ENCODE measurements at regions not wholly inside any gene's neighbourhood (a gene's known extent, or its start where the extent isn't known, plus 50 kb on each side); places are given as distances from the start of the nearest gene placed in this dataset.
A peak's percentile ranks its signal among the peaks of the same experiment; 100 is the strongest.

- TF ChIP-seq ZNF274 (IDR thresholded peaks at IDR 0.05; ENCODE audit: low read length) (no peak), ZNF274 (tag by site-specific recombination; IDR thresholded peaks at IDR 0.05; ENCODE audit: borderline replicate concordance) (no peak), ZNF148 (tag by site-specific recombination; IDR thresholded peaks at IDR 0.05; ENCODE audit: borderline replicate concordance) (no peak), ZNF16 (tag by site-specific recombination; IDR thresholded peaks at IDR 0.05; ENCODE audit: low read depth) (no peak), ZNF510 (tag by site-specific recombination; IDR thresholded peaks at IDR 0.05; ENCODE audit: insufficient replicate concordance) (no peak), ZNF350 (tag by site-specific recombination; IDR thresholded peaks at IDR 0.05) (no peak), MYNN (tag by site-specific recombination; IDR thresholded peaks at IDR 0.05; ENCODE audit: borderline replicate concordance) (no peak), ZNF19 (tag by site-specific recombination; IDR thresholded peaks at IDR 0.05; ENCODE audit: low read depth) (no peak), PRDM6 (tag by site-specific recombination; IDR thresholded peaks at IDR 0.05) (peak; percentile 100), ZNF433 (tag by site-specific recombination; IDR thresholded peaks at IDR 0.05; ENCODE audit: low read depth) (no peak), ZNF175 (tag by site-specific recombination; IDR thresholded peaks at IDR 0.05) (no peak), ZNF621 (tag by site-specific recombination; IDR thresholded peaks at IDR 0.05) (no peak), ZBTB20 (tag by site-specific recombination; IDR thresholded peaks at IDR 0.05) (0 out of 2 replicates have a peak, but pooled peaks have one; percentile 15), YY2 (tag by site-specific recombination; IDR thresholded peaks at IDR 0.05) (no peak), ZBTB17 (tag by site-specific recombination; IDR thresholded peaks at IDR 0.05) (peak; percentile 92), ZNF629 (tag by site-specific recombination; IDR thresholded peaks at IDR 0.05) (peak; percentile 94), ZNF830 (tag by site-specific recombination; IDR thresholded peaks at IDR 0.05; ENCODE audit: low read depth) (no peak), ZNF549 (tag by site-specific recombination; IDR thresholded peaks at IDR 0.05) (no peak), GLI2 (tag by site-specific recombination; IDR thresholded peaks at IDR 0.05; ENCODE audit: borderline replicate concordance, low read depth) (no peak), CTCF (tag by site-specific recombination; IDR thresholded peaks at IDR 0.05) (no peak), ZNF335 (tag by site-specific recombination; conservative IDR thresholded peaks at IDR 0.05) (no peak), ZNF311 (tag by site-specific recombination; IDR thresholded peaks at IDR 0.05; ENCODE audit: borderline replicate concordance) (no peak), ZBTB26 (tag by site-specific recombination; optimal IDR thresholded peaks at IDR 0.05) (no peak), ZNF660 (tag by site-specific recombination; IDR thresholded peaks at IDR 0.05) (no peak), ZNF398 (tag by site-specific recombination; IDR thresholded peaks at IDR 0.05) (no peak), ZBTB48 (tag by site-specific recombination; IDR thresholded peaks at IDR 0.05) (no peak), ZNF704 (tag by site-specific recombination; IDR thresholded peaks at IDR 0.05) (no peak), ZNF391 (tag by site-specific recombination; IDR thresholded peaks at IDR 0.05; ENCODE audit: borderline replicate concordance, low read depth) (peak; percentile 29; the same call in 1 of the 2 replicates), ZNF416 (tag by site-specific recombination; IDR thresholded peaks at IDR 0.05) (no peak), ZNF292 (tag by site-specific recombination; IDR thresholded peaks at IDR 0.05; ENCODE audit: borderline replicate concordance, low read depth) (no peak)
Measured at GRCh38 chr6:138593124-138593877, 94.0 kb upstream of the NHSL1 start (continued).

All from HEK293 (cell line).